Suprapubic skin (tissue), 4 donors: ENCODE measurements at regions not wholly inside any gene's neighbourhood (a gene's known extent, or its start where the extent isn't known, plus 50 kb on each side); places are given as distances from the start of the nearest gene placed in this dataset.
"Not testable (repeated sequence)": the region's sequence is repeated elsewhere in the genome, so short reads cannot be mapped to it uniquely, and the experiment has no call there.

Source experiments
- DNase-seq, 2 donors: peaks; one replicate each; pipeline ENCODE4 v3.0.0-alpha.2; 2019; ENCODE audit warnings: low spot score in 2 of 2
- H3K27ac ChIP-seq: fragments of 200-600 bp; sonication (generic); one replicate; pipeline ENCODE4 v1.5.1; 2019
- H3K27me3 ChIP-seq: fragments of 200-600 bp; sonication (generic); one replicate; pipeline ENCODE4 v1.5.1; 2019
- H3K36me3 ChIP-seq: fragments of 200-600 bp; sonication (generic); one replicate; pipeline ENCODE4 v1.5.1; 2019
- H3K4me1 ChIP-seq: fragments of 200-600 bp; sonication (generic); one replicate; pipeline ENCODE4 v1.5.1; 2019
- H3K4me3 ChIP-seq: fragments of 200-600 bp; sonication (generic); one replicate; pipeline ENCODE4 v1.5.1; 2019; ENCODE audit warnings: mild to moderate bottlenecking
- H3K9me3 ChIP-seq: fragments of 200-600 bp; sonication (generic); one replicate; pipeline ENCODE4 v1.5.1; 2019
- CTCF ChIP-seq, 2 donors: fragments of 200-600 bp in 1 of 2; fragments of 450-650 bp in 1 of 2; sonication (generic) in 1 of 2; IDR thresholded peaks; one replicate each; pipeline ENCODE4 v1.5.1; 2016 to 2019; ENCODE audit warnings: antibody characterized with exemption in 2 of 2, mild to moderate bottlenecking in 1 of 2, moderate library complexity in 1 of 2
- EP300 ChIP-seq: sonication (generic); formaldehyde crosslinking; IDR thresholded peaks from one replicate; pipeline ENCODE4 v1.6.1; 2017; ENCODE audit warnings: antibody characterized with exemption
- POLR2A ChIP-seq, 2 donors: fragments of 450-650 bp; IDR thresholded peaks; one replicate each; pipeline ENCODE4 v1.6.1; 2017; ENCODE audit warnings: antibody characterized with exemption in 2 of 2, mild to moderate bottlenecking in 2 of 2, moderate library complexity in 2 of 2
- POLR2AphosphoS5 ChIP-seq, 3 donors: sonication (generic); formaldehyde crosslinking; IDR thresholded peaks; one replicate each; pipeline ENCODE4 v1.6.1; 2017; ENCODE audit warnings: antibody characterized with exemption in 3 of 3
- WGBS: methylation state at CpG from one replicate; pipeline ENCODE4 v1.1.5; 2018; 5-methylcytosine and 5-hydroxymethylcytosine counted together

DNA sequence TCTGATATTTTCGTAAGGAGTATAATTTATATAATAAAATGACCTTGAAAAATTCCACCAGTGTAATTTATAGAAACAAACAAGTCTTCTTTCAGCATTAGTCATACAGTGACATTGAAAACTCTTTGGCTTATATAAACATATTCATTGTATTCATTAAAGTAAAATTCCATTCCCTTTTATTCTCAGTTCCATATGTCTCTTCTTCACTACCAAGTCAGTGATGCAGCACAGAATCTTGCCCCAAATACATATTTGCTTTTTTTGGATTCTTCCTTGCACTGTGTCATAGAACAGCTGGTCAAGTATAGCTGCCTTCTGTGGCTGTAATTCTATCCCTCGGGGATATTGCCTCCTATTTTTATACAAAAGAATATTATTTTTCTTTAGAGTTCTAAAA lies 884.5 kb upstream of the POT1 start:
- Histone ChIP-seq H3K4me1 (no peaks in the 10 kb centered on the region), H3K27ac (no peak overlapping the region), H3K4me3 (no peak overlapping the region), H3K27me3 (no peaks in the 10 kb centered on the region), H3K36me3 (no peaks in the 10 kb centered on the region), H3K9me3 (no peaks in the 10 kb centered on the region)
- 30% methylated on average over 2 of the region's 2 CpGs for WGBS
- TF ChIP-seq EP300 (no peak), CTCF (IDR thresholded peaks at IDR 0.05) (no peak), POLR2AphosphoS5 (IDR thresholded peaks at IDR 0.05) (no peak), POLR2A (IDR thresholded peaks at IDR 0.05) (no peak)
- DNase-seq, result no peak

- 95% methylated on average over 4 of the region's 4 CpGs for WGBS
- not testable (repeated sequence) for H3K9me3 ChIP-seq, DNase-seq, H3K27ac ChIP-seq, H3K4me1 ChIP-seq, H3K4me3 ChIP-seq, H3K27me3 ChIP-seq, H3K36me3 ChIP-seq
Measured at GRCh38 chr7:125806491-125806890, 876.9 kb upstream of the POT1 start.

DNA sequence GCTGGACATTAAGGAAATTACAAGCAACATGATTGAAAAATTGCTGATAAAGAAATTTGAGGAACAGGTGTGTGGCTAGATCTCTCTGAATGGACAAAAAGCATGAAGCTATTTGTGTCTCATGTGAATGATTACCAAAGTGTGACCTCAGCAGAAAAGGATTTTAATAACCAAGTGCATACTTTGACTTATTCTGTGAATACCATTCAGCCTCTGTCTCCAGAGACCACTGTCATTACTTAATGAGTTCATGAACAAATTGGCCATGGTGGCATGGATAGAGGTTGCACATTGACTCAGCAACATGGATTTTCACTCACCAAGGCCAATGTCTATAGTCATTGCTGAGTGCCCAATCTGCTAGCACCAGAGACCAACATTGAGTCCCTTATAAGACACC lies 874.6 kb upstream of the POT1 start:
- no peak for DNase-seq
- Histone ChIP-seq H3K27me3 (no peaks in the 10 kb centered on the region), H3K27ac (no peak overlapping the region), H3K4me3 (no peak overlapping the region), H3K4me1 (no peaks in the 10 kb centered on the region), H3K9me3 (no peaks in the 10 kb centered on the region), H3K36me3 (no peaks in the 10 kb centered on the region)
- TF ChIP-seq EP300 (no peak), POLR2A (IDR thresholded peaks at IDR 0.05) (no peak), POLR2AphosphoS5 (IDR thresholded peaks at IDR 0.05) (no peak), CTCF (IDR thresholded peaks at IDR 0.05) (no peak)

DNA sequence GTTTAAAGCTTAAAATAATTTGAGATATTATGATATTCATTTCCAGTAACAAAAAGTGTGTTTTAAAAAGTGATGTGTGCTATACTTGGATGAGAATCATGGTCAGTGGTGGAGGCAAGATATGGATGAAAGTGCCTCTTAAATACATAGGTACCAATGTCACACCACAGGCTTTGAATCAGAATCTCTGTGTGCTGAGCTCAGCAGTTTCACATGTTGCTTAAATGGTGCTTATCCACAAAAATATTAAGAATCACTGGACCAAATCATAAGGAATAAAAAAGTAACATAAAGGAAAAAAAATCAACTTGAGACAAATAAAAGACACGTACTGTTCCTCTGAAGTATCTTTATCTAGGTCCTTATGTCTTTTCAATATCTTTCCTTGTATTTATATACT lies 850.5 kb upstream of the POT1 start:
- no peak overlapping the region for H3K27ac ChIP-seq
- WGBS, result 81% methylated on average over 1 of the region's 1 CpG

GRCh38 chr7:125775317-125775716 lies 845.7 kb upstream of the POT1 start:
- no peaks in the 10 kb centered on the region for H3K9me3 ChIP-seq
- 28% methylated on average over 4 of the region's 4 CpGs for WGBS
- no peak for DNase-seq
- TF ChIP-seq POLR2AphosphoS5 (IDR thresholded peaks at IDR 0.05) (no peak), EP300 (no peak), CTCF (IDR thresholded peaks at IDR 0.05) (no peak)
- no peak overlapping the region for H3K4me3 ChIP-seq
- H3K36me3 ChIP-seq, result no peaks in the 10 kb centered on the region
- H3K4me1 ChIP-seq, result no peaks in the 10 kb centered on the region
- no peak overlapping the region for H3K27ac ChIP-seq
- H3K27me3 ChIP-seq, result no peaks in the 10 kb centered on the region

More for the DNA sequence above, 850.5 kb upstream of the POT1 start:
- Histone ChIP-seq H3K4me1 (no peaks in the 10 kb centered on the region), H3K36me3 (no peaks in the 10 kb centered on the region), H3K4me3 (no peak overlapping the region), H3K27me3 (no peaks in the 10 kb centered on the region), H3K9me3 (no peaks in the 10 kb centered on the region)
- no peak for TF ChIP-seq POLR2A (IDR thresholded peaks at IDR 0.05)
- TF ChIP-seq CTCF (IDR thresholded peaks at IDR 0.05), result no peak
- TF ChIP-seq POLR2AphosphoS5 (IDR thresholded peaks at IDR 0.05), result no peak
- TF ChIP-seq EP300, result no peak
- DNase-seq, result no peak

DNA sequence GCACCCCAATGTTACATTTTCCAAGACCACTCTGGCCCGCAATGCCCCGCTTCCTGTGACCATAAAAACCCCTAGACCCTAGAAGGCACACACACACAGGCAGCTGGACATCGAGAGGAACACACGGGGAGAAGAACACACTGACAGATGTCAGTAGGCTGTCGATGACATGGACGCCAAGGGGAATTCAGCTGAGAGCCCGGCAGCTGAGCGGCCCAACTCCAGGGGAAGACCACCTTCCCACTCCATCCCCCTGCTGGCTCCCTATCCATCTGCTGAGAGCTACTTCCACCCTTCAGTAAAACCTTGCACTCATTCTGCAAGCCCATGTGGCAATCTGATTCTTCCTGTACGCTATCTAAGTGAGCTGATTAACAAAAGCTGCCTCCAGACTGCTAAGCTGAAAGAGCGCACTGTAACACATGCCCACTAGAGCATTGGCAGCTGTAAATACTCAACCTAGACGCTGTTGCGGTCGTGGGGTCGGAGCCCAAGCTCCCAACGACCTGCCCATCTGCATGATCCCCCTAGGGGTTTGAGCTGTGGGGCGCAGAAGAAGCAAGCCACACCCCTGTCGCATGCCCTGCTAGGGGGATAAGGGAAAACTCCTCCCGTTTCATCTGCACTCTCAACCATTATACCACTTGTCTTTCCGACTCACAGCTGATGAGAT lies 843.6 kb upstream of the POT1 start:
- WGBS, result 68% methylated on average over 19 of the region's 19 CpGs
- H3K27me3 ChIP-seq, result no peaks in the 10 kb centered on the region
- no peak overlapping the region for H3K4me3 ChIP-seq
- H3K36me3 ChIP-seq, result no peaks in the 10 kb centered on the region
- H3K4me1 ChIP-seq, result no peaks in the 10 kb centered on the region
- H3K27ac ChIP-seq, result no peak overlapping the region
- DNase-seq, result no peak
- no peaks in the 10 kb centered on the region for H3K9me3 ChIP-seq
- TF ChIP-seq CTCF (IDR thresholded peaks at IDR 0.05), result no peak
- TF ChIP-seq POLR2AphosphoS5 (IDR thresholded peaks at IDR 0.05), result no peak
- no peak for TF ChIP-seq EP300
- no peak for TF ChIP-seq POLR2A (IDR thresholded peaks at IDR 0.05)
